UCSD-AML1 (cell line): ENCODE measurements at regions not wholly inside any gene's neighbourhood (a gene's known extent, or its start where the extent isn't known, plus 50 kb on each side); places are given as distances from the start of the nearest gene placed in this dataset.

Experiments used
- DNase-seq: peaks from one replicate; lab custom pipeline; 2025; ENCODE audit not compliant: unreplicated experiment; lab: John Stamatoyannopoulos, UW

DNA sequence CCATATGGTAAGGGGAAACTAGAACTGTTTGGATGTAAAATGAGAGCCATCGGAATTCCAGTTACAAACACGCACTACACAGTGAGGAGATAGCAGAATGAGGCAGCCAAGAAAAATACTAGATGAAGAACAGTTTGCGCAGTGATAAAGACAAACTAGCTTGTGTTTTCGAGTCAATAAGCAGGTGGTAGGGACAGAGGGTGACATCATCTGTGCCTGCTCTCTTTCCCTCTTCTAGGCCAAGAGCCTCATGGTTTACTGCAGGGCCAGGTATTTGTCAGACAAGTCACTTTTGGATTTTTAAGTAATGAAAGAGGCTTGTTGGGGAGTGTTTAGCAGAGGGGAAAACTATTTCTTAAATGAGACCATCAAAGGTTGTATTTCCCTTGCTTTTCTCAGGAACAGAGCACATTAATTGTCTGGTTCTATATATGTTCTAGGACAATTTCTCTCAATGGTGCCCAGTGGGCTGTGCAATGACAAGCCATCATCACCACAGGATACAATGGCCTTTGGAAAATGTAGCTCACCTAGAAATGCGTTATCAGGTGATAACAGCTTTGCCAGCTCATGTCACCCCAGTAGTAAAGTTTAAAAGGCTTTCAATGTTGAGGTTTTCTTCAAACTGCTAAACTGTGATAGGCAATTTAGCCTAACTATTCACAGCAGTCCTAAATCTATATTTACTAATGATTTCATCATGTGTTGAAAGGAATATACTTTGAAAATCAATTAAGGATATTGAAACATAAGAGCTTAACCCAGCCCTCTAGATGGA lies 1210.3 kb upstream of the ZEB2 start:
- DNase-seq: no peak

DNA sequence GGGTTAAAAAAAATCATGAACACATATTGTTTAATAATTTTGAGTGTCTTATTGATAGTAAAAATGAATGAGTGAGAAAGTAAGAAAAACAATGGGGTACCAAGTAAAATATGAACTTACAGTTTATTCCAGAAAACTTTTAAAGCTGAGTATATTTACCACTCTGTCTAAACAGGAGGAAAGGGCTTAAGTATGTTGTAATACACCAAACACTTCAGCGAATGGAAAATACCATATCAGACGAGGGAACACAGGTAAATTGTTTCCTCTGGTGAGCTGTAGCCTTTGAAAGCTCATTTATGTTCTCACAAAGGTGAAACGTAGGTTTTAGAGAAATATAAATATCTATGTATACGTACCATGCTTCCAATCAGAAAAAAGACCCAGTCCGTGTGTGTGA lies 1209.6 kb upstream of the ZEB2 start:
- DNase-seq: no peak

DNA sequence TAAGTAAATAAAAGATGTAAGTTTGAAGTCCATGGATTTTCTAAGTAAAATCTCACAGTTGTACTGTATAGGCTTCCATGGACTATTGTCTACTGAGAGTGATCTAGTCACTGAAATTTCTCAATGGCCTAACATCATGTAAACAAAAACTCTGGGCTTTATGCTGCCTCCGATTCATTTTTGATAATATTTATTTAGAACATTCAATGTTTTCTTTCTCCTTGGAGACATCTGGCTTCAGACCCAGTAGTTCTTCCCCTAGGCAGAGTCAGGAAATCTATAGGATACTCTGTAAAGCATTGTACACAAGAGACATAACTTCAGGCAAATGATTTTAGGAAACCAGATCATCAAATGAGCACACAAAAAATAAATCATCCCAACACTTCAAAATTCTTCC lies 1208.6 kb upstream of the ZEB2 start:
- no peak for DNase-seq

DNA sequence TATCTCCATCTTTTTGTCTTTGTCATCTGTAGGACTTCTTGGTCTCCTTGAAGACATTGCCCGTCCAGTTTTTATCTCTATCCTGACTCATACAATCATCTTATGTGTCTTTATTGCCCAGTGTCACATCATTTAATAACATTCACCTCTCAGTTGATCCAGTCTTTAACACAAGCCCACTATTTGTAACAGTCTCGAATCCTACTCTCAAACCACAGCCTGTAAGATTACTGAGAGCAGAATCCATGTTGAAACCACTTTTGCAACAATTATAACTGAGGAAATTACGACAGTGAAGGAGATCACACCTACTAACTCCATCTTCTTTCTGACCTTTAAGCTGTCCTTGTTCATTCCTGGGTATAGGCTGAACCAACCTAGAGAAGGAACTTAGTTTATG lies 1206.0 kb upstream of the ZEB2 start:
- no peak for DNase-seq

- DNase-seq: no peak
Measured at GRCh38 chr2:145724311-145724898, 1204.5 kb upstream of the ZEB2 start.

GRCh38 chr2:145723872-145724271 lies 1204.0 kb upstream of the ZEB2 start:
- DNase-seq: peak; percentile 12

DNA sequence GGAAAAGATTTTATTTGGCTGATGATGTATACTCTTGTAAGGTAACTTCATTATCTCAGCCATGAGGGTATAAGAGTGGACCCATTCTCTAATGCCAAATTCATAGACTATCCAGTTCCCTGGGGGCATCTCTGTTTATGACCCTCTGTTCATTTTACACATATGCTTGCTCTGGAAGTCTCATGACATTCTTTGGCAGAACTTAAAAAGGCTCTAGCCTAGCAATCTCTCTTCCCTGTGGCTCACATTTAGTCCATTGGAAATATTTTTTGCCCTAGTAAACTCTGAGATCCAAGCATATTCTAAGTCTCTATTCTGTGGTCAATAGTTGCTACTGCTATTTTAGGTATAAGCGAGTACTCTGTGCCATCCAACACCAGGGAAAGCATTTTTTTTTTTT lies 1201.8 kb upstream of the ZEB2 start:
- no peak for DNase-seq

- no peak for DNase-seq
Measured at GRCh38 chr2:145715601-145716000, 1195.7 kb upstream of the ZEB2 start.

DNA sequence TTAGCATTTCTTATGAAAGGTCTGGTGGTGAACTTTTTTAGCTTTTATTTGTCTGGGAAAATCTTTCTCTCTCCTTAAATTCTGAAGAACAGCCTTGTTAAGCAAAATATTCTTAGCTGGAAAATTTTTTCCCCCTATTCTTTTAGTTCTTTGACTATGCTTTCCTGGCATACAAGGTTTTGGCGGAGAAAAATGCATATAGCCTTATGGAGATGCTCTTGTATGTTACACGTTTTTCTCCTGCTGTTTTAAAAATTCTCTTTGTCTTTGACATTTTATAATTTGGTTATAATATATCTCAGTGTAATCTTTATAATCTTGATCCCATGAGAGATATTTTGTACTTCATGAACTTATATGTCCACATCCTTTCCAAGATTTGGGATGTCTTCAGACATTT lies 1190.4 kb upstream of the ZEB2 start:
- DNase-seq: no peak

- no peak for DNase-seq
Measured at GRCh38 chr2:145702305-145702704, 1182.4 kb upstream of the ZEB2 start.

DNA sequence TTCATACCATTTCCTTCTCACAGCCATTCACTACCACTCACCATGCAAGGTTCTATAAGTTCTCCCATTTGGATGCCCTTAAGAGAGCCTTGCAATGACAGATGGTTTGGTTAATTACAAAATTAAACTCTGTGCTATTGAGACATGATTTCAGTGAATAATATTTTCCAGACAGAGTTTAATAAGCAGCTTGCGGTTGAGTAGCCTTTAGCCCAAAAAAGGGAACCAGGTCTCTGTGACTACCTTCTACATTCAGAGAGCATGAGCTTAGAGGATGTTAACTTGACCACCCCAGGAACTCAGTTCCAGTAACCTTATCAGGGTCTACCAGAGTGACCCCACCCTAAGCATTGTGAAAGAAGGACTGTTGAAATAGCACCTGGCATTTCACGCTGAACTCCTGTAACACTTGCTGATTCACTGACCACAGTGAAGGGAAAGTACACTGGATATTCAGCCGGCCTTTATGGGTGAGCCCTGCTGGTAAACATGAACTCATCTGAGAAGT lies 1173.1 kb upstream of the ZEB2 start:
- DNase-seq: peak; percentile 32

- no peak for DNase-seq
Measured at GRCh38 chr2:145691659-145692058, 1171.7 kb upstream of the ZEB2 start.

- no peak for DNase-seq
Measured at GRCh38 chr2:145690183-145690778, 1170.4 kb upstream of the ZEB2 start.

DNA sequence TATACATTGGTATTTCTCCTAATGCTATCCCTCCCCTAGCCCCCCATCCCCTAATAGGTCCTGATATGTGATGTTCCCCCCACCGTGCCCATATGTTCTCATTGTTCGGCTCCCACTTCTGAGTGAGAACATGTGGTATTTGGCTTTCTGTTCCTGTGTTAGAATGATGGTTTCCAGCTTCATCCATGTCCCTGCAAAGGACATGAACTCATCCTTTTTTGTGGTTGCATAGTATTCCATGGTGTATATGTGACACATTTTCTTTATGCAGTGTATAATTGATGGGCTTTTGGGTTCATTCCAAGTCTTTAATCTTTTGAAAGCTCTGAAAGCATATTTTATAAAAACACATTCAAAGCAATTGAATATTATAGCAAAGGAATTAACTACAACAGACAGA lies 1169.4 kb upstream of the ZEB2 start:
- DNase-seq: no peak

- DNase-seq: no peak
Measured at GRCh38 chr2:145688156-145688555, 1168.2 kb upstream of the ZEB2 start.

GRCh38 chr2:145687442-145688134 lies 1167.7 kb upstream of the ZEB2 start:
- DNase-seq: no peak

- DNase-seq: no peak
Measured at GRCh38 chr2:145685383-145686050, 1165.6 kb upstream of the ZEB2 start.

DNA sequence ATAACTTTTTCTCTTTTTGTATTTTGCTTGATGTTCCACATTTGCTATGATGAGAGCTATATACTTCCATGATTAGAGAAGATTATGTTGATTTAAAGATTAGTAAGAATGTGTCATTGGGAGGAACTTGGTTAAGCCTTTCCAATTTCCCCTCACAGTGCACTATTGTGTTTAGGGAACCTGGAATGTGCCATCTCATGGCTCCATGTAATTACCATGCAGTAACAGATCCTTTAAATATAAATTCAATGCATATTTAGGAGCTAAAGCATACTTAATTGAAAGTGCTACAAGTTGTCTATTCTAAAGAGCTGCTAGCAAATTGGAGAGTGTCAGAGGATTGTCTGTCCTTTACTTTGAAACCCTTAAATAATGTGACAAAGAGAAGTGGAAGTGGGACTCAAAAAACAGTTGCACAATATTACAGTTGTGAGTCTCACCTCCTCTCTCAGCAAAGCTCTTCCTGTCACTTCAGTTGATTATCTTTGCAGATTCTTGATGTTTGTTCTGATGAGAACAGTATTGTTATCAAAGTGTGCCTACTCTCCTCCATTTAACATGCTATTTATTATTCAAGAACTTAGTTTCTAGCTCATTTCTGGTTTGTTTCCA lies 1162.7 kb upstream of the ZEB2 start:
- no peak for DNase-seq

DNA sequence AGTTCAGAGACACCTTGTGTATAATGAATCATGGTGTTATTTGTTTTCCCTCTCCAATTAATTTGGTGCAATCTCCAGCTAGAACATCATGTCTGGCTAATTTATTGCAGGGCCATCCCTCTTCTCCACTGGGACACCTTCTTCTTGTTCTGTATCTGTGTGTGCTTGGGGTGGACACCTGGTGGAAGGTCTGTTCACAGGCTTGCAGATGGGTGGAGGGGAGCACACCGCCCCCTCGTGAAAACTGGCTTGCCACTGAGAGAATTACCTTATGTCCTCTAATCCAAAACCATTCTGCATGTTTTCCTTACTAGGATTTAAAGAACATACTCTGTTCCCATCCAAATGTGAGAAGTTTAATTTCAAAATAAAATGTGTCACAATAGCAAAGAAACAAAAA lies 1160.4 kb upstream of the ZEB2 start:
- no peak for DNase-seq

- DNase-seq: no peak
Measured at GRCh38 chr2:145677371-145677770, 1157.5 kb upstream of the ZEB2 start.

GRCh38 chr2:145674705-145675104 lies 1154.8 kb upstream of the ZEB2 start:
- no peak for DNase-seq
